WTC11 (cell line): ENCODE measurements at regions not wholly inside any gene's neighbourhood (a gene's known extent, or its start where the extent isn't known, plus 50 kb on each side); places are given as distances from the start of the nearest gene placed in this dataset.

Source experiments
- ATAC-seq: fragments of 200-7000 bp; cut with Tn5 transposase; 2 replicates; pipeline ENCODE4 v1.10.0; 2021; ENCODE audit warnings: mild to moderate bottlenecking, moderate library complexity
- CTCF ChIA-PET: fragments of 300-600 bp; sonication (Branson Sonifier 250); formaldehyde crosslinking; loops from one replicate; lab custom pipeline; 2021; ENCODE audit warnings: antibody characterized with exemption; lab: Charles Lee
- POLR2A ChIA-PET: fragments of 350-600 bp; sonication (Branson Sonifier 250); formaldehyde crosslinking; loops from one replicate; lab custom pipeline; 2021; ENCODE audit warnings: antibody characterized with exemption; lab: Charles Lee
- DNase-seq: peaks from one replicate; pipeline ENCODE4 v3.0.0; 2021; ENCODE audit warnings: low spot score
- H3K27ac Mint-ChIP-seq: 2 replicates; pipeline ENCODE4 v1.8.0; 2021; ENCODE audit warnings: mixed read lengths
- H3K27me3 Mint-ChIP-seq: 2 replicates; pipeline ENCODE4 v1.8.0; 2021; ENCODE audit warnings: low read depth, mild to moderate bottlenecking, moderate library complexity, mixed read lengths
- H3K36me3 Mint-ChIP-seq: 2 replicates; pipeline ENCODE4 v1.8.0; 2021; ENCODE audit warnings: mixed read lengths
- H3K4me1 Mint-ChIP-seq: 2 replicates; pipeline ENCODE4 v1.8.0; 2022; ENCODE audit warnings: mixed read lengths
- H3K4me3 Mint-ChIP-seq: 2 replicates; pipeline ENCODE4 v1.8.0; 2021; ENCODE audit warnings: mild to moderate bottlenecking, moderate library complexity, mixed read lengths
- H3K9me3 Mint-ChIP-seq: 2 replicates; pipeline ENCODE4 v1.8.0; 2021; ENCODE audit warnings: mixed read lengths
- EMX1 ChIP-seq: fragments of 250-450 bp; sonication (Bioruptor Pico); IDR thresholded peaks from 2 replicates; pipeline ENCODE4 v1.8.0; 2021; ENCODE audit warnings: mild to moderate bottlenecking
- ESRRA ChIP-seq: sonication (generic); formaldehyde crosslinking; IDR thresholded peaks from 2 replicates; pipeline ENCODE4 v1.8.1; 2022; ENCODE audit warnings: mild to moderate bottlenecking, missing genetic modification reagents, borderline replicate concordance
- ETV6 ChIP-seq: sonication (generic); formaldehyde crosslinking; IDR thresholded peaks from 2 replicates; pipeline ENCODE4 v1.8.1; 2022; ENCODE audit warnings: mild to moderate bottlenecking, missing genetic modification reagents
- FOXJ3 ChIP-seq: sonication (generic); formaldehyde crosslinking; IDR thresholded peaks from 2 replicates; pipeline ENCODE4 v1.9.0; 2021; ENCODE audit warnings: missing genetic modification reagents, mild to moderate bottlenecking, borderline replicate concordance
- HMGA2 ChIP-seq: fragments of 250-450 bp; sonication (Bioruptor Pico); IDR thresholded peaks from 2 replicates; pipeline ENCODE4 v1.4.0; 2021; ENCODE audit warnings: mild to moderate bottlenecking, moderate library complexity
- JUN ChIP-seq: sonication (generic); formaldehyde crosslinking; IDR thresholded peaks from 2 replicates; pipeline ENCODE4 v1.8.0; 2023; ENCODE audit warnings: mild to moderate bottlenecking, missing genetic modification reagents
- MYBL2 ChIP-seq: sonication (generic); formaldehyde crosslinking; IDR thresholded peaks from 2 replicates; pipeline ENCODE4 v1.8.1; 2023; ENCODE audit warnings: mild to moderate bottlenecking, moderate library complexity, missing genetic modification reagents
- NFE2L1 ChIP-seq: sonication (generic); formaldehyde crosslinking; IDR thresholded peaks from 2 replicates; pipeline ENCODE4 v1.8.1; 2023; ENCODE audit warnings: missing genetic modification reagents
- SMAD3 ChIP-seq: sonication (generic); formaldehyde crosslinking; IDR thresholded peaks from 2 replicates; pipeline ENCODE4 v1.8.0; 2022; ENCODE audit warnings: missing genetic modification reagents, mild to moderate bottlenecking, borderline replicate concordance
- SOX15 ChIP-seq: fragments of 250-450 bp; sonication (Bioruptor Pico); IDR thresholded peaks from 2 replicates; pipeline ENCODE4 v1.9.0; 2021; ENCODE audit warnings: mild to moderate bottlenecking
- TP53 ChIP-seq: sonication (generic); formaldehyde crosslinking; IDR thresholded peaks from 2 replicates; pipeline ENCODE4 v1.8.1; 2023; ENCODE audit warnings: mild to moderate bottlenecking, missing genetic modification reagents
- ZNF317 ChIP-seq: sonication (generic); formaldehyde crosslinking; IDR thresholded peaks from 2 replicates; pipeline ENCODE4 v1.8.1; 2023; ENCODE audit warnings: low read depth, mild to moderate bottlenecking, moderate library complexity, missing genetic modification reagents, borderline replicate concordance
- ZNF396 ChIP-seq: fragments of 250-450 bp; sonication (Bioruptor Pico); IDR thresholded peaks from 2 replicates; pipeline ENCODE4 v1.8.0; 2021; ENCODE audit warnings: mild to moderate bottlenecking, moderate library complexity, borderline replicate concordance
- ZNF671 ChIP-seq: fragments of 250-450 bp; sonication (Bioruptor Pico); IDR thresholded peaks from 2 replicates; pipeline ENCODE4 v1.8.0; 2021; ENCODE audit warnings: mild to moderate bottlenecking
- TF ChIP-seq, protein P1 (sequence below): sonication (generic); formaldehyde crosslinking; conservative IDR thresholded peaks from 2 replicates; pipeline ENCODE4 v1.8.1; 2022; ENCODE audit warnings: mild to moderate bottlenecking, missing genetic modification reagents
- TF ChIP-seq, protein P2 (sequence below): sonication (generic); formaldehyde crosslinking; IDR thresholded peaks from 2 replicates; pipeline ENCODE4 v1.8.1; 2022; ENCODE audit warnings: mild to moderate bottlenecking, missing genetic modification reagents, moderate library complexity, borderline replicate concordance
- TF ChIP-seq, protein P3 (sequence below): sonication (generic); formaldehyde crosslinking; IDR thresholded peaks from 2 replicates; pipeline ENCODE4 v1.8.0; 2022; ENCODE audit warnings: missing genetic modification reagents
- TF ChIP-seq, protein P4 (sequence below): sonication (generic); formaldehyde crosslinking; IDR thresholded peaks from 2 replicates; pipeline ENCODE4 v1.8.1; 2023; ENCODE audit warnings: mild to moderate bottlenecking, missing genetic modification reagents, borderline replicate concordance
- TF ChIP-seq, protein P5 (sequence below): sonication (generic); formaldehyde crosslinking; IDR thresholded peaks from 2 replicates; pipeline ENCODE4 v1.8.0; 2022; ENCODE audit warnings: mild to moderate bottlenecking, missing genetic modification reagents
- TF ChIP-seq, protein P6 (sequence below): sonication (generic); formaldehyde crosslinking; IDR thresholded peaks from 2 replicates; pipeline ENCODE4 v1.8.0; 2023; ENCODE audit warnings: mild to moderate bottlenecking, missing genetic modification reagents

DNA sequence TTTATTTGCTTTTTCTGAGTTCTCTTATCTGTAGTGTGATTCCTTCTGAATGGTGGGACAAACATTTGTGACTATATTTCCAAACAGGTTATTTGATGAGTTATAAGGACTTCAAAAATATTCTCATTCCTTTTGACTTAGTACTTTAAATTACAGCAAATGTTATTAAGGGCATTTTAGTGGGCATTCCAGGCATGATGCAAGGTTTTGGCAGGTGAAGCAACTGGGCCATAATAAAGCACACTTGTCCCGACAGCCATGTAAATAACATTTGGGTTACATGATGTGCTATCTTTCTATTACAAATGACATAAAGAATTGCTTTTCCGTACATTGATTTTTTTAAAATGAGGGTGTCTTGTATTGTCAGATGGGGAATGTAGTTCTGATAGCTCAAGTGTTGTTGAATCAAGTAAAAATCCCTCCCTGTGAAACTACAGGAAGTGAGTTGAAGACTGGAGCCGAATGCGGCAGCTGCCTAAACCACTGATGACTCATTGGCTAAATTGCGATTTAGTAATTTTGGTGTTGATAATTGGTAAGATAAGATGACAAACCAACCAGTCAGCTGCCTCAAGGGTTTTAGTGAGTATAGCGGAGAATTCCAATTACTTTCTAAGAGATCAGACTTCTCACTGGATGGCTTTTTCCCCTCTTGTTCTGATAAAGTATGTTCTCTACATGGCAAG lies 231.3 kb upstream of the NPY start:
- Mint-ChIP-seq H3K9me3 (peaks cover 8% of the 10 kb centered on the region; the same call in 1 of the 2 replicates), H3K4me1 (peaks cover 17% of the 10 kb centered on the region), H3K4me3 (no peak overlapping the region), H3K36me3 (no peaks in the 10 kb centered on the region), H3K27me3 (peaks cover 4% of the 10 kb centered on the region)
- ATAC-seq (no peak), DNase-seq (no peak)
- POLR2A ChIA-PET, result no interaction called here
- CTCF ChIA-PET, result interaction anchor here (1.3 kb wide), 1 partner anchor 114 kb away, joined by 4 read pairs; no protein-coding TSS in a partner anchor
- TF ChIP-seq SMAD3 (CRISPR knock-in tag), result no peak
- TF ChIP-seq, protein P1, sequence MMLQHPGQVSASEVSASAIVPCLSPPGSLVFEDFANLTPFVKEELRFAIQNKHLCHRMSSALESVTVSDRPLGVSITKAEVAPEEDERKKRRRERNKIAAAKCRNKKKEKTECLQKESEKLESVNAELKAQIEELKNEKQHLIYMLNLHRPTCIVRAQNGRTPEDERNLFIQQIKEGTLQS (CRISPR knock-in tag), result no peak
- TF ChIP-seq HMGA2 (CRISPR knock-in tag), result no peak
- TF ChIP-seq ETV6 (CRISPR knock-in tag), result no peak
- TF ChIP-seq, protein P2, sequence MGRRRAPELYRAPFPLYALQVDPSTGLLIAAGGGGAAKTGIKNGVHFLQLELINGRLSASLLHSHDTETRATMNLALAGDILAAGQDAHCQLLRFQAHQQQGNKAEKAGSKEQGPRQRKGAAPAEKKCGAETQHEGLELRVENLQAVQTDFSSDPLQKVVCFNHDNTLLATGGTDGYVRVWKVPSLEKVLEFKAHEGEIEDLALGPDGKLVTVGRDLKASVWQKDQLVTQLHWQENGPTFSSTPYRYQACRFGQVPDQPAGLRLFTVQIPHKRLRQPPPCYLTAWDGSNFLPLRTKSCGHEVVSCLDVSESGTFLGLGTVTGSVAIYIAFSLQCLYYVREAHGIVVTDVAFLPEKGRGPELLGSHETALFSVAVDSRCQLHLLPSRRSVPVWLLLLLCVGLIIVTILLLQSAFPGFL (CRISPR knock-in tag), result no peak
- TF ChIP-seq, protein P3, sequence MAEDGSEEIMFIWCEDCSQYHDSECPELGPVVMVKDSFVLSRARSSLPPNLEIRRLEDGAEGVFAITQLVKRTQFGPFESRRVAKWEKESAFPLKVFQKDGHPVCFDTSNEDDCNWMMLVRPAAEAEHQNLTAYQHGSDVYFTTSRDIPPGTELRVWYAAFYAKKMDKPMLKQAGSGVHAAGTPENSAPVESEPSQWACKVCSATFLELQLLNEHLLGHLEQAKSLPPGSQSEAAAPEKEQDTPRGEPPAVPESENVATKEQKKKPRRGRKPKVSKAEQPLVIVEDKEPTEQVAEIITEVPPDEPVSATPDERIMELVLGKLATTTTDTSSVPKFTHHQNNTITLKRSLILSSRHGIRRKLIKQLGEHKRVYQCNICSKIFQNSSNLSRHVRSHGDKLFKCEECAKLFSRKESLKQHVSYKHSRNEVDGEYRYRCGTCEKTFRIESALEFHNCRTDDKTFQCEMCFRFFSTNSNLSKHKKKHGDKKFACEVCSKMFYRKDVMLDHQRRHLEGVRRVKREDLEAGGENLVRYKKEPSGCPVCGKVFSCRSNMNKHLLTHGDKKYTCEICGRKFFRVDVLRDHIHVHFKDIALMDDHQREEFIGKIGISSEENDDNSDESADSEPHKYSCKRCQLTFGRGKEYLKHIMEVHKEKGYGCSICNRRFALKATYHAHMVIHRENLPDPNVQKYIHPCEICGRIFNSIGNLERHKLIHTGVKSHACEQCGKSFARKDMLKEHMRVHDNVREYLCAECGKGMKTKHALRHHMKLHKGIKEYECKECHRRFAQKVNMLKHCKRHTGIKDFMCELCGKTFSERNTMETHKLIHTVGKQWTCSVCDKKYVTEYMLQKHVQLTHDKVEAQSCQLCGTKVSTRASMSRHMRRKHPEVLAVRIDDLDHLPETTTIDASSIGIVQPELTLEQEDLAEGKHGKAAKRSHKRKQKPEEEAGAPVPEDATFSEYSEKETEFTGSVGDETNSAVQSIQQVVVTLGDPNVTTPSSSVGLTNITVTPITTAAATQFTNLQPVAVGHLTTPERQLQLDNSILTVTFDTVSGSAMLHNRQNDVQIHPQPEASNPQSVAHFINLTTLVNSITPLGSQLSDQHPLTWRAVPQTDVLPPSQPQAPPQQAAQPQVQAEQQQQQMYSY (CRISPR knock-in tag), result no peak
- no peak for TF ChIP-seq ZNF396 (CRISPR knock-in tag)
- TF ChIP-seq, protein P4, sequence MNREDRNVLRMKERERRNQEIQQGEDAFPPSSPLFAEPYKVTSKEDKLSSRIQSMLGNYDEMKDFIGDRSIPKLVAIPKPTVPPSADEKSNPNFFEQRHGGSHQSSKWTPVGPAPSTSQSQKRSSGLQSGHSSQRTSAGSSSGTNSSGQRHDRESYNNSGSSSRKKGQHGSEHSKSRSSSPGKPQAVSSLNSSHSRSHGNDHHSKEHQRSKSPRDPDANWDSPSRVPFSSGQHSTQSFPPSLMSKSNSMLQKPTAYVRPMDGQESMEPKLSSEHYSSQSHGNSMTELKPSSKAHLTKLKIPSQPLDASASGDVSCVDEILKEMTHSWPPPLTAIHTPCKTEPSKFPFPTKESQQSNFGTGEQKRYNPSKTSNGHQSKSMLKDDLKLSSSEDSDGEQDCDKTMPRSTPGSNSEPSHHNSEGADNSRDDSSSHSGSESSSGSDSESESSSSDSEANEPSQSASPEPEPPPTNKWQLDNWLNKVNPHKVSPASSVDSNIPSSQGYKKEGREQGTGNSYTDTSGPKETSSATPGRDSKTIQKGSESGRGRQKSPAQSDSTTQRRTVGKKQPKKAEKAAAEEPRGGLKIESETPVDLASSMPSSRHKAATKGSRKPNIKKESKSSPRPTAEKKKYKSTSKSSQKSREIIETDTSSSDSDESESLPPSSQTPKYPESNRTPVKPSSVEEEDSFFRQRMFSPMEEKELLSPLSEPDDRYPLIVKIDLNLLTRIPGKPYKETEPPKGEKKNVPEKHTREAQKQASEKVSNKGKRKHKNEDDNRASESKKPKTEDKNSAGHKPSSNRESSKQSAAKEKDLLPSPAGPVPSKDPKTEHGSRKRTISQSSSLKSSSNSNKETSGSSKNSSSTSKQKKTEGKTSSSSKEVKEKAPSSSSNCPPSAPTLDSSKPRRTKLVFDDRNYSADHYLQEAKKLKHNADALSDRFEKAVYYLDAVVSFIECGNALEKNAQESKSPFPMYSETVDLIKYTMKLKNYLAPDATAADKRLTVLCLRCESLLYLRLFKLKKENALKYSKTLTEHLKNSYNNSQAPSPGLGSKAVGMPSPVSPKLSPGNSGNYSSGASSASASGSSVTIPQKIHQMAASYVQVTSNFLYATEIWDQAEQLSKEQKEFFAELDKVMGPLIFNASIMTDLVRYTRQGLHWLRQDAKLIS (CRISPR knock-in tag), result no peak
- no peak for TF ChIP-seq ZNF671 (CRISPR knock-in tag)
- TF ChIP-seq EMX1, result no peak
- no peak for TF ChIP-seq SOX15 (CRISPR knock-in tag)
- no peak for TF ChIP-seq JUN (CRISPR knock-in tag)
- TF ChIP-seq, protein P5, sequence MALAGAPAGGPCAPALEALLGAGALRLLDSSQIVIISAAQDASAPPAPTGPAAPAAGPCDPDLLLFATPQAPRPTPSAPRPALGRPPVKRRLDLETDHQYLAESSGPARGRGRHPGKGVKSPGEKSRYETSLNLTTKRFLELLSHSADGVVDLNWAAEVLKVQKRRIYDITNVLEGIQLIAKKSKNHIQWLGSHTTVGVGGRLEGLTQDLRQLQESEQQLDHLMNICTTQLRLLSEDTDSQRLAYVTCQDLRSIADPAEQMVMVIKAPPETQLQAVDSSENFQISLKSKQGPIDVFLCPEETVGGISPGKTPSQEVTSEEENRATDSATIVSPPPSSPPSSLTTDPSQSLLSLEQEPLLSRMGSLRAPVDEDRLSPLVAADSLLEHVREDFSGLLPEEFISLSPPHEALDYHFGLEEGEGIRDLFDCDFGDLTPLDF (CRISPR knock-in tag), result no peak
- TF ChIP-seq ZNF317 (CRISPR knock-in tag), result no peak
- TF ChIP-seq, protein P6, sequence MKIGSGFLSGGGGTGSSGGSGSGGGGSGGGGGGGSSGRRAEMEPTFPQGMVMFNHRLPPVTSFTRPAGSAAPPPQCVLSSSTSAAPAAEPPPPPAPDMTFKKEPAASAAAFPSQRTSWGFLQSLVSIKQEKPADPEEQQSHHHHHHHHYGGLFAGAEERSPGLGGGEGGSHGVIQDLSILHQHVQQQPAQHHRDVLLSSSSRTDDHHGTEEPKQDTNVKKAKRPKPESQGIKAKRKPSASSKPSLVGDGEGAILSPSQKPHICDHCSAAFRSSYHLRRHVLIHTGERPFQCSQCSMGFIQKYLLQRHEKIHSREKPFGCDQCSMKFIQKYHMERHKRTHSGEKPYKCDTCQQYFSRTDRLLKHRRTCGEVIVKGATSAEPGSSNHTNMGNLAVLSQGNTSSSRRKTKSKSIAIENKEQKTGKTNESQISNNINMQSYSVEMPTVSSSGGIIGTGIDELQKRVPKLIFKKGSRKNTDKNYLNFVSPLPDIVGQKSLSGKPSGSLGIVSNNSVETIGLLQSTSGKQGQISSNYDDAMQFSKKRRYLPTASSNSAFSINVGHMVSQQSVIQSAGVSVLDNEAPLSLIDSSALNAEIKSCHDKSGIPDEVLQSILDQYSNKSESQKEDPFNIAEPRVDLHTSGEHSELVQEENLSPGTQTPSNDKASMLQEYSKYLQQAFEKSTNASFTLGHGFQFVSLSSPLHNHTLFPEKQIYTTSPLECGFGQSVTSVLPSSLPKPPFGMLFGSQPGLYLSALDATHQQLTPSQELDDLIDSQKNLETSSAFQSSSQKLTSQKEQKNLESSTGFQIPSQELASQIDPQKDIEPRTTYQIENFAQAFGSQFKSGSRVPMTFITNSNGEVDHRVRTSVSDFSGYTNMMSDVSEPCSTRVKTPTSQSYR (CRISPR knock-in tag), result no peak
- TF ChIP-seq TP53 (CRISPR knock-in tag), result no peak
- TF ChIP-seq NFE2L1 (CRISPR knock-in tag), result no peak
- no peak for TF ChIP-seq MYBL2 (CRISPR knock-in tag)
- no peak for TF ChIP-seq ESRRA
- no peak for TF ChIP-seq FOXJ3 (CRISPR knock-in tag)
- TF ChIP-seq, all 79 proteins: peak for 0
- no peak overlapping the region for H3K27ac Mint-ChIP-seq
